Esophagus muscularis mucosa (tissue), 4 donors: ENCODE measurements at regions not wholly inside any gene's neighbourhood (a gene's known extent, or its start where the extent isn't known, plus 50 kb on each side); places are given as distances from the start of the nearest gene placed in this dataset.

Source experiments
- DNase-seq: peaks from one replicate; pipeline ENCODE4 v3.0.0-alpha.2; 2017; ENCODE audit errors: extremely low spot score
- H3K27ac ChIP-seq, 4 donors: fragments of 200-600 bp; sonication (generic); replicated peaks in 1 of 4; 1 replicate in 3 of 4; 2 replicates in 1 of 4; pipeline ENCODE4 v1.5.1; 2016 to 2019; ENCODE audit warnings: mild to moderate bottlenecking in 1 of 4
- H3K27me3 ChIP-seq, 4 donors: fragments of 200-600 bp; sonication (generic); one replicate each; pipeline versions ENCODE4 v1.5.1 to v1.6.0; 2016 to 2019
- H3K36me3 ChIP-seq, 4 donors: fragments of 200-600 bp; sonication (generic); one replicate each; pipeline ENCODE4 v1.5.1; 2016 to 2019
- H3K4me1 ChIP-seq, 4 donors: fragments of 200-600 bp; sonication (generic); one replicate each; pipeline ENCODE4 v1.5.1; 2016 to 2019
- H3K4me3 ChIP-seq, 4 donors: fragments of 200-600 bp; sonication (generic); 1 replicate in 2 of 4; 2 replicates in 2 of 4; pipeline ENCODE4 v1.5.1; 2016 to 2019; ENCODE audit warnings: mild to moderate bottlenecking in 4 of 4, moderate library complexity in 1 of 4
- H3K9me3 ChIP-seq, 4 donors: fragments of 200-600 bp; sonication (generic); 1 replicate in 3 of 4; 2 replicates in 1 of 4; pipeline ENCODE4 v1.5.1; 2016 to 2019
- EP300 ChIP-seq: sonication (generic); formaldehyde crosslinking; IDR thresholded peaks from one replicate; pipeline ENCODE4 v1.6.1; 2017; ENCODE audit warnings: antibody characterized with exemption
- POLR2A ChIP-seq: fragments of 450-650 bp; IDR thresholded peaks from one replicate; pipeline ENCODE4 v1.6.1; 2017; ENCODE audit warnings: antibody characterized with exemption, moderate library complexity, mild to moderate bottlenecking, low read depth
- POLR2AphosphoS5 ChIP-seq, 2 donors: sonication (generic); formaldehyde crosslinking; IDR thresholded peaks; one replicate each; pipeline ENCODE4 v1.6.1; 2017; ENCODE audit warnings: antibody characterized with exemption in 2 of 2
- WGBS: methylation state at CpG from one replicate; pipeline ENCODE4 v1.1.5; 2018; 5-methylcytosine and 5-hydroxymethylcytosine counted together
- intact Hi-C: fragments of 100-400 bp; cut with DNase I; formaldehyde crosslinking; loops from one replicate; pipeline ENCODE4 v1.15.1; 2023
- TF ChIP-seq, protein P1 (sequence below), 3 experiments: fragments of 200-600 bp in 2 of 3; fragments of 450-650 bp in 1 of 3; sonication (generic) in 2 of 3; IDR thresholded peaks; one replicate each; pipeline ENCODE4 v1.5.1; 2017 to 2019; ENCODE audit warnings: antibody characterized with exemption in 3 of 3, mild to moderate bottlenecking in 2 of 3, moderate library complexity in 1 of 3

DNA sequence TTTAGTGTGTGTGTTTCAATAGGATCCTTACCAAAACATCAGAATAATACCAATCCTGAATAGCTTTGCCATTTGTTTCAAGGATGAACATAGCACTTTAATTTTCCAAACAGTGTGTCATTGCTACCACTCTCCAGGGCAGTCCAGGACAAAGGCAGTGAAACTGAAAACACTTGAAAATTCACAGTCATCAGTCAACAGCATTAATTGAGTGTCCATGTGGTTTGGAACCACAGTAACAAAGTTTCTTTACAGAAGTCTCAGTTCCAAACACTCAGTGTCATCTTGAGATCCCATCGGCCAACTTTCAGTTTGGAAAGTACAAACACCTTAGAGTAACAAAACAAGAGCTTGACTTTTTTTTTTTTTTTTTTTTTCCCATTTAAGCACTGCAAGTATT lies 228.4 kb upstream of the SOX5 start:
- WGBS = 83% methylated on average over 1 of the region's 1 CpG

DNA sequence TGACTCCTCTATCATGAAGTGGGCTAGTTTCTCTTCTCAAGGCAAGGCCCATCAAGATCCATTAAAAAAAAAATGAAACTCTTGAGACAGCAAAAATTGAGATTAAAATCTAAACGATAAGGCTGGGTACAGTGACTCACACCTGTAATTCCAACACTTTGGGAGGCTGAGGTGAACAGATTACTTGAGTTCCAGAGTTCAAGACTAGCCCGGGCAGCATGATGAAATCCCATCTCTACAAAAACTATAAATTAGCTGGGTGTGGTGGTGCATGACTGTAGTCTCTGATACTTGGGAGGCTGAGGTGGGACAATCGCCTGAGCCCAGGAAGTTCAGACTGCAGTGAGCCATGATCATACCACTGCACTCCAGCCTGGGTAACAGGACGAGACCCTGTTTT lies 226.5 kb upstream of the SOX5 start:
- no peak overlapping the region for H3K4me3 ChIP-seq
- no peaks in the 10 kb centered on the region for H3K9me3 ChIP-seq
- intact Hi-C loops = no loop called here
- 93% methylated on average over 4 of the region's 4 CpGs for WGBS
- H3K4me1 ChIP-seq = peaks cover 0 to 5% (median 0%) of the 10 kb centered on the region in 4 donors
- TF ChIP-seq, protein P1, sequence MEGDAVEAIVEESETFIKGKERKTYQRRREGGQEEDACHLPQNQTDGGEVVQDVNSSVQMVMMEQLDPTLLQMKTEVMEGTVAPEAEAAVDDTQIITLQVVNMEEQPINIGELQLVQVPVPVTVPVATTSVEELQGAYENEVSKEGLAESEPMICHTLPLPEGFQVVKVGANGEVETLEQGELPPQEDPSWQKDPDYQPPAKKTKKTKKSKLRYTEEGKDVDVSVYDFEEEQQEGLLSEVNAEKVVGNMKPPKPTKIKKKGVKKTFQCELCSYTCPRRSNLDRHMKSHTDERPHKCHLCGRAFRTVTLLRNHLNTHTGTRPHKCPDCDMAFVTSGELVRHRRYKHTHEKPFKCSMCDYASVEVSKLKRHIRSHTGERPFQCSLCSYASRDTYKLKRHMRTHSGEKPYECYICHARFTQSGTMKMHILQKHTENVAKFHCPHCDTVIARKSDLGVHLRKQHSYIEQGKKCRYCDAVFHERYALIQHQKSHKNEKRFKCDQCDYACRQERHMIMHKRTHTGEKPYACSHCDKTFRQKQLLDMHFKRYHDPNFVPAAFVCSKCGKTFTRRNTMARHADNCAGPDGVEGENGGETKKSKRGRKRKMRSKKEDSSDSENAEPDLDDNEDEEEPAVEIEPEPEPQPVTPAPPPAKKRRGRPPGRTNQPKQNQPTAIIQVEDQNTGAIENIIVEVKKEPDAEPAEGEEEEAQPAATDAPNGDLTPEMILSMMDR (IDR thresholded peaks at IDR 0.05) = no peak
- no peak for TF ChIP-seq EP300
- no peak for TF ChIP-seq POLR2A
- no peak for TF ChIP-seq POLR2AphosphoS5 (IDR thresholded peaks at IDR 0.05)
- DNase-seq = no peak
- H3K27me3 ChIP-seq = no peaks in the 10 kb centered on the region
- no peak overlapping the region for H3K27ac ChIP-seq
- no peaks in the 10 kb centered on the region for H3K36me3 ChIP-seq

More for the DNA sequence above, 228.4 kb upstream of the SOX5 start:
- no peak for DNase-seq
- Histone ChIP-seq H3K27me3 (no peaks in the 10 kb centered on the region), H3K9me3 (no peaks in the 10 kb centered on the region), H3K36me3 (no peaks in the 10 kb centered on the region), H3K4me1 (peaks cover 0 to 5% (median 0%) of the 10 kb centered on the region in 4 donors), H3K4me3 (no peak overlapping the region), H3K27ac (no peak overlapping the region)
- TF ChIP-seq EP300 = no peak
- no peak for TF ChIP-seq POLR2AphosphoS5 (IDR thresholded peaks at IDR 0.05)
- TF ChIP-seq POLR2A = no peak
- TF ChIP-seq, protein P1 (IDR thresholded peaks at IDR 0.05) = no peak
- intact Hi-C loops = no loop called here

DNA sequence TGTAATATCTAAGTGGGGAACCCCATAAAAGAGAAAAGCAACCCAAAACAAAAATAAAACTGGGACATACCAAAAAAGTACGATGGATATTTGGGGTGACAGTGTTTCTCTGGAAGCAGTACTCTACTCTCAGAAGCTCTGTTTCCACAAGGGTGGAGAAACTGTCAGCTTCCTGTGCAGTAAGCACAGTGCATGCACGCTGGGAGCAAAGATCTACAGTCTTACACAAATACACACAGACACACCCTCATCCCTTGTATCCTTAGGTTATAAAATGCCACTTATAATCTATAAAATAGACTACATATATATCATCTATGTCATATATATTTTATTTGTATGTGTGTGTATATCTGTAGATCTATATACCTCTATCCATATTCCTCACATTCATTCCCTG lies 225.8 kb upstream of the SOX5 start:
- WGBS = 95% methylated on average over 2 of the region's 2 CpGs
- Histone ChIP-seq H3K4me1 (peaks cover 0 to 5% (median 0%) of the 10 kb centered on the region in 4 donors), H3K4me3 (no peak overlapping the region), H3K9me3 (no peaks in the 10 kb centered on the region), H3K27me3 (no peaks in the 10 kb centered on the region), H3K27ac (no peak overlapping the region), H3K36me3 (no peaks in the 10 kb centered on the region)
- intact Hi-C loops = no loop called here
- no peak for DNase-seq
- TF ChIP-seq, protein P1 (IDR thresholded peaks at IDR 0.05) = no peak
- no peak for TF ChIP-seq POLR2A
- no peak for TF ChIP-seq POLR2AphosphoS5 (IDR thresholded peaks at IDR 0.05)
- no peak for TF ChIP-seq EP300

DNA sequence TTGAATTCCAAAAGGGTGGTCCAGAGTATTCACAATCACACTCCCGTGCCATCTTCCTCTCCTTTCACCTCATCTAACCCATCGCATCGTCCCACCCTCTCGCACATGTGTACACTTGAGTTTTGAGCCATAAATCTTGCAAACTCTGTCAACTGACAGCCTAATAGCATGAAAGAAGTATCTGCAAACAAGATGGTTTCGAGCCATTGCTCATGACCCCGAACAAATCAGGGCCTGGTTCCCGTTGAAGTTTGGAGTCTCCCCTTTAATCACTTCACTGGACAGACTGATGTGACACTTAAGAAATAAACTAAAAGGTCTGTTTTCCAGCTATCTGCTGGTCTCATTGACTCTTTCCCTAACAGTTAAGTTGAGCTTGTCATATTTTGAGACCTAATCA lies 223.6 kb upstream of the SOX5 start:
- 63% methylated on average over 7 of the region's 7 CpGs for WGBS
- no peaks in the 10 kb centered on the region for H3K4me1 ChIP-seq
- no peak overlapping the region for H3K4me3 ChIP-seq
- TF ChIP-seq, protein P1 (IDR thresholded peaks at IDR 0.05) = no peak
- H3K9me3 ChIP-seq = no peaks in the 10 kb centered on the region
- H3K27ac ChIP-seq = no peak overlapping the region
- intact Hi-C loops = no loop called here
- H3K27me3 ChIP-seq = no peaks in the 10 kb centered on the region
- DNase-seq = no peak
- H3K36me3 ChIP-seq = no peaks in the 10 kb centered on the region

DNA sequence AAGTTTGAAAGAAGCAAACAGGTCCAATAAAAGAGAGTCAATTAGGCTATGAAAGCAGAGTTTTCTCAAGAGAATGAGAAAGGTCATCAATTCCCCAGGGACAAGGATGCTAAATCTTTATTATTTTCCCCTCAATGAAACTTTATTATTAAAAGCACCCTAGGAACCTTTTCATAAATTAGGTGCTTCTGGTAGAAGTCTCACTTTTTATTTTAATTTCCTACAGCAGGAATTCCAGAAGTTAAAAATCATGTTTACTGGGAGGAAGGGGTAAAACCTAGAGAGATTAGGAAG lies 223.2 kb upstream of the SOX5 start:
- no peaks in the 10 kb centered on the region for H3K4me1 ChIP-seq
- H3K27me3 ChIP-seq = no peaks in the 10 kb centered on the region
- no peaks in the 10 kb centered on the region for H3K36me3 ChIP-seq
- no peak for DNase-seq
- no peak overlapping the region for H3K4me3 ChIP-seq
- no peak overlapping the region for H3K27ac ChIP-seq
- no peak for TF ChIP-seq POLR2AphosphoS5 (IDR thresholded peaks at IDR 0.05)
- TF ChIP-seq, protein P1 (IDR thresholded peaks at IDR 0.05) = no peak
- no peak for TF ChIP-seq EP300
- TF ChIP-seq POLR2A = no peak
- intact Hi-C loops = no loop called here
- no peaks in the 10 kb centered on the region for H3K9me3 ChIP-seq
